NCI-H526 (cell line): ENCODE measurements at regions not wholly inside any gene's neighbourhood (a gene's known extent, or its start where the extent isn't known, plus 50 kb on each side); places are given as distances from the start of the nearest gene placed in this dataset.

Experiments used
- DNase-seq, 2 experiments: peaks; one replicate each; lab custom pipeline; 2025; lab: John Stamatoyannopoulos, UW

GRCh38 chr3:146655333-146655996 is 50.3 kb upstream of the PLSCR5 start:
- DNase-seq: no peak
